ENCODE measurements at regions not wholly inside any gene's neighbourhood (a gene's known extent, or its start where the extent isn't known, plus 50 kb on each side); places are given as distances from the start of the nearest gene placed in this dataset.

- no peak for FAIRE-seq
- no peak for DNase-seq (ENCODE audit: extremely low spot score, insufficient read length, low read depth)
Observed at GRCh38 chr20:40497899-40498691, 190.9 kb downstream of the MAFB start.

DNA sequence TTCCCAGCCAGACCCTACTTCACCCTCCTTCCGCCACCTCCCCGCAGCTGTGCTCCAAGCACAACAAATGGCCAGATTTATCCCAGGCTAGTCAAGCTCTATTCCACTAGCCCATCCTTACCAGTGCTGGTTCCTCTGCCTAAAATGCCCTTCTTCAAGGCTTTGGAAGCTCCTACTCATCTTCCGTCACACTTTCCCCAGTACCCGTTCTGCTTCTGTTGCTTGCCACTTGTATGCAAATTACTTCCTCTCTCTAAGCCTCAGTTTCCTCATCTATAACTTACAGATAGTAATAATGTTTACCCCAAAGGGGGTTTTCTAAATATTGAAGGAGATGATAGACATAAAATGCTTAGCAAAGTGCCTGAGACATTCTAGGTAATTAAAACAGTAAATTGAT lies 193.1 kb downstream of the MAFB start:
- DNase-seq (ENCODE audit: extremely low spot score, insufficient read length, low read depth) (no peak), FAIRE-seq (no peak)

DNA sequence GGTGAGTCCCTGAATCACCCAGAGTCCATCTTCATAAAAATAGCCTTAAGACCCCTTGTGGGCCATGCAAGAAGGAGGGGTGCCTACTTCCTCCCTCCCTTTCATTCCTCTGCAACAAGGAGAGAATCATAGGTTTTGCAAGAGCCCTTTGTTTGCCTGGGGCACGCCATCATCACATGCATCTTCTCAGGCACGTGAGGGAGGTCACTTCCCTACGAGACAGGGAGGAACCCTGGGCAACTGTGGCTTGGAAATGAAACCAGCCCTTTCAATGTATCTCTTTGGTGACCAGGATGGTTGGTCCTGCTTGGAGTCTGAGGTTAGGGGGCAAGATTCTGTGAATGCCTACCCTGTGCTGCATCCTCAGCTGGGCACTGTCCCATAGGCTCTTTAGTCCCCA lies 194.8 kb downstream of the MAFB start:
- no peak for DNase-seq (ENCODE audit: extremely low spot score, insufficient read length, low read depth)
- FAIRE-seq = no peak

DNA sequence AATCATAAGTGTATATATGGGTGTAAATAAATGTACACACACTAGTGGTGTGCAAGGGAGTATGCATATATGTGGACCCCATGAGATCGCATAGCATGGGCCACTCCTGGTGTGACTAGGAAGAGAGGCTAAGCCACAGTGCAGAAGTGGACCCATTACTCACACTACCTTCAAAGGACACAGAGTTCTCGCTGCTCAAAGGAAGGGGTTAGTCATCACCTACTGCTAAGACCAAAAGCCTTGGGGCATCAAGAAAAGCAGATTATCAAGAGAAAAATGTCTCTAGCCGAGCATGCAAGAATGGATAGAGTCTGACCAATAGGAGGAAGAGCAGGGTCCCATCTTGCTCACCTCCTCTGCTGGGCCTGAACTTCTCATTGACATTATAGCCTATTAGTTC lies 195.5 kb downstream of the MAFB start:
- no peak for FAIRE-seq

DNA sequence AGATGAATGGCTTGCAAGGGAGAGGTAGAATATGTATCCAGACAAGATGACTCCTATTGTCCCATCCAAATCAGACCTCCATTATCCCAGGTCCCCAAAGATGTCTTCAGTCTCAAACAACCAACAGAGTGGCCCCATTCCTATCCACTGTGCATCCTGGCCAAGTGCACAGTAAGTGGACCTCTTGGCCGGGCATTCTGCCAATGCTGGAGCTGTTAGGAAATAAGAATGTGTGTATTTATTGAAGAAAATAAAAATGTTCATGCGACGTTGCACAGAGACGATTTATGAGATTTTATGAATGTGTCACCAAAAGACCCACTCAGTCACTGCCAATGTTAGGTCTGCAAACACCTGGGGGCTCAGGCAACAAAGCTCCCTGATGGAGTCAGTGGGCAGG lies 196.0 kb downstream of the MAFB start:
- no peak for FAIRE-seq
- no peak for DNase-seq (ENCODE audit: extremely low spot score, insufficient read length, low read depth)

More for the DNA sequence above, 195.5 kb downstream of the MAFB start:
- no peak for DNase-seq (ENCODE audit: extremely low spot score, insufficient read length, low read depth)

DNA sequence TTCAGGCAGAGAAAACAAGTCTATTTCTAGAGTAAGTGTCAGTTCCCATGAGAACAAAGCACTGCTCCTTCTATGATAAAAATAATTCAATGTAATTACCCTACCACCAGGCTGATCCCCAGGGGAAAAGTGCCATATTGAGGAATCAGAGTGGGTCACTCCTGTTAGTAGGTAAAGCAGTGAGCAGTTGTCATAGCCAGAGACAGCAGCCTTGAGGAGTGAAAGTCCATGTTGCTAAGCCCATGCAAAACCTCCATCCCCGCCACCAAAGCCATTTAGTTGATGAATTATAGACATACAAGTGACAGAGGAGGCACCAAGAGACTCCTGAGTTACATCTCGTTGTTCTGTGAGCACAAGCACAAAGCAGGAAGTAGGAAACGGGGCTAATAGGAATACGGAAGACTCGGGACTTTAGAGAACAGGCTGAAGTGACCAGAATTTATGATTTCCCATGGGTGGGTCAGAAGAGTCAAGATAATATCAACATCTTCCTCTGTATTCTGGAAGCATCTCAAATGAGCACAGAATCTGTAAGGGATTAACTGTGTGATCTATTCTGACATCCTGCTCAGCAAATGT lies 197.9 kb downstream of the MAFB start:
- DNase-seq (ENCODE audit: extremely low spot score, insufficient read length, low read depth) = no peak

GRCh38 chr20:40489886-40490285 lies 199.2 kb downstream of the MAFB start:
- DNase-seq (ENCODE audit: extremely low spot score, insufficient read length, low read depth) = no peak
- FAIRE-seq = no peak

More for the DNA sequence above, 197.9 kb downstream of the MAFB start:
- FAIRE-seq = peak; percentile 5

- DNase-seq (ENCODE audit: extremely low spot score, insufficient read length, low read depth) = no peak
Observed at GRCh38 chr20:40488401-40488800, 200.6 kb downstream of the MAFB start.

GRCh38 chr20:40486297-40486696 lies 202.7 kb downstream of the MAFB start:
- FAIRE-seq = no peak
- DNase-seq (ENCODE audit: extremely low spot score, insufficient read length, low read depth) = no peak

More at GRCh38 chr20:40488401-40488800, 200.6 kb downstream of the MAFB start:
- no peak for FAIRE-seq

DNA sequence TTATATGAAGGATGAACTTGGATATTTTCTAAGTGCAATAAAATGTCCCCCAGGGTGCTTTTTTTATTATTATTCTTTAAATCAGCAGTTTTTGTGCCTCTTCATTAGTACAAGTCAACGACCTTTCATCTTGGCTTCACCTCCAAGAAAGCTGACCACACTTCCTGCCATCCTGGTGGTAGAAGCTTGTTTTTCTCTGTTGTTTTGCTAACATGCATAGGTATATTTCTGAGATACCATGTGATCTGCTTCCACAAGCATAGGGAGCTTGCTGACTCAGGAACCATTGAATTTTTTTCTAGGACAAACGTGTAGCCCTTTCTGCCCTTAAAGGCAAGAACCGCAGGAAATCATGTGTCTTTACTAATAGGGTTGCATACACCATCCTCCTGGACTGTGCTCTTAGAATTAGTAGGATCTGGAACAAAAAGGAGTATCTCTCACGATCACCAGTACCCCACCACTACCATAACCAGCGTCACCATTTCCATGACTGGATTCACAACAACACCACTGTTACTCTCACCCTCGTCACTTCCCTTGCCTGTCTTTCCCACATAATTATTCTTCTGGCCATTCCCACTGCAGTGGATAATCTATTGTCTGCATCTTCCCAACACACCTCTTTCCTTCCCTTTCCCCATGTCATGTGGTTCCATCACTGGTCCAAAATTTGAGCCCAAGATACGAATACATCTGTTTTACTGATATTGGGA lies 207.1 kb downstream of the MAFB start:
- DNase-seq (ENCODE audit: extremely low spot score, insufficient read length, low read depth) (no peak), FAIRE-seq (no peak)

DNA sequence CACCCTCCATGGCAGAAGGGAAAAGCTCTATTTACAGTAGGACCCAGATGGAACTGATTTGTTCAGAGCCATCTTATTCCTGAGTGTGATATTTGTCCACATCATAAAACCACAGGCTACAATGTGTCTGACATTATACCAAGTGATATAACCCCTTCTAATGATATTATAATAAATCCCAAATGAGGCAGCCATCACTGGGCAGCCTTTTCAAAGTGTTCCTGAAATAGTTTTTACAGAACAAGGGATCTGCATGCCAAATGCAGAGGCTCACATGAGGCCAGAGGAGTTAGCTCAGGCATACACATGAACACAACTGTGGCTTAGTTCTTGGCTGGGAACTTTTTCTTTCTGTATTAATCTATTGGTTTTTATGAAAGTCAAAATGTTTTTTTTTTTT lies 207.7 kb downstream of the MAFB start:
- FAIRE-seq = no peak

GRCh38 chr20:40477805-40478204 lies 211.2 kb downstream of the MAFB start:
- no peak for DNase-seq (ENCODE audit: extremely low spot score, insufficient read length, low read depth)
- FAIRE-seq = no peak

More for the DNA sequence above, 207.7 kb downstream of the MAFB start:
- no peak for DNase-seq (ENCODE audit: extremely low spot score, insufficient read length, low read depth)

DNA sequence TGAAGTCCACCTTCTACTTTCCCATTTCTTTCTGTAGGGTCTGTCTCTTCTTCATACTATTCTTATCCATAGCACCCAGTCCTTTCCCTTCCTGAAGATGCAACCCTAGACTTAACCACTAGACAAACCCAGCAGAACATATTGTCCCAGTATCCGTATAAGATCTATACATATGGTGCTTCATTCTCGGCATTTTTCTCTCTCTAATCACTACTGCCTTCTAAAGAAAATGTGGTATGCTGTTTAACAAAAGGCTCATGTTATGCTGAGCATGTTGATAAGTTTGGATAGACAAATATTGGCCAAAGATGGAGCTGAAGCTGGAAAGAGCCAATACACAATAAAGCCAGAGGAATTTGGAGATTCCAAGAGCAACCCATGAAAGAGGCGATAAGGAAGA lies 212.6 kb downstream of the MAFB start:
- FAIRE-seq (no peak), DNase-seq (ENCODE audit: extremely low spot score, insufficient read length, low read depth) (no peak)

DNA sequence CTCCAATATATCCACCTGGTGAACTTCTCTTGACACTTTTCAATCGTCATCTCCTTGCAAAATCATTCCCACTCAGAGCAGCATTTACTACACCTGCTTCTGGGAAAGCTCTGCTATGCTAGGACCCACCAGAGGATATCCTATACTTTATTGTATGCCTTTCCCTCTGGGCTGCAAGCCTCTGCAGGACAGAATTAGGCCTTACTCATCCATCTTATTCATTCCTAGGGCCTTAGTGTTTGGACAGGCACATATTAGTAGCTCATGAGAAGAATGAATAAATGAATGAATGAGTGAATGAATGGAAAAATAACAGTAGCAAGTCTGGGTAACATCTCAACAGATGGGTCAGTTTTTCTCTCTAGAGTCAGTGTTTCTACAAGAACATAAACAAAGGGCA lies 216.1 kb downstream of the MAFB start:
- DNase-seq (ENCODE audit: extremely low spot score, insufficient read length, low read depth) = no peak
- FAIRE-seq = no peak

DNA sequence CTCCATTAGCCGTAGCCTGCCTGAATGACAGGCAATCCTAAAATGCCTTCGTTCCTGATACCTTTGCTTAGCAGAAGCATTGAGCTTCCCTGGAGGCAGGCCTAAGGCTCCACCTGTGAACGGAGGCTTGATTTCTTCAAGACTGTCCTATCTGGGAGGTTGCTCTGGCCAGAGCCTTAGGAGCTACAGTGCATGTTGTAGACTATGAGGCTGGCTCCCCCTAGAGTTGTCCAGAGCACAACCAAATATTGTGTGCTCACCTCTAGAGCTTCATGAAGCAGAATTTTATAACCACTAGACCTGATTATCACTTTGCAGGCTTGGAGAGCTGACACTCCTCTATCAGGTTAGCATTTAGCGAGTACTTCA lies 217.8 kb downstream of the MAFB start:
- DNase-seq (ENCODE audit: extremely low spot score, insufficient read length, low read depth) (no peak), FAIRE-seq (no peak)

DNA sequence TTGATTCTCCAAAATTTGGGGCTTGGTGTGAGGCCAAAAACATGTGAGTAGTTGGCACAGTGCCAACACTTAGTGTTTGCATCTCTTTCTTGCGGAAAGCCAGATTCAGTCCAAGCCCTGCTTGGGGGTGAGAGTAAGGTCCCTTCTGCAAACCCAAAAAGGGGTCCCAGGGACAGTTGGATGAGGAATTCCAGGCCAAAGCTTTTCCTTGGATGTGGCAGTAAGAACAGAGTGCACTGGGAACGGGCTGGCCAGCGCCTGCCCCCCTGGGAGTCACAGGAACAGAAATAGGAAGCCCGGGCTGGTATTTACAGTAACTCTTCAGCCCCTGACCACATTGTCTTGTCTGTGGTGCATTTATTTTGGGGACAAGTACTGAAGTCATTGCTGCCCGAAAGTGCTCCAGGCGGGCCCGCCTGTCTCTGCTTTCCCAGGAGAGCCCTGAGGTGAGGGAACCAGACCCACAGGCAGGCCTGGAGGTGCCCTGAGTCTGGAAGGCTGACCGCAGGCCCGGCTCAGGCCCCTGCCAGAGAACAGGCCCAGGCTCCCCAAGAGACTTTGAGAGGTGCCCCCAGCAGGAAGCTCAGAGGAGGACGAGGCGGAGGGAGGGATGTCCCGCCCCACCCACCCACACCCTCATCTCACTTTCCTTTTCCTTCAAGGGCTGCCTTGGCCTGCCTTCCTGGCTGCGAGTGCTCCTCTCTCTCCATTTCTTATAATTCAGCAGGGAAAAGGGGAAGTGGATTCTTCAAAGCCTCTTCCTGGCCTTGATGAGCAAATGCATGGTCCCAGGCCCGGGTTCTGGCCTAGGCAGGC lies 218.4 kb downstream of the MAFB start:
- DNase-seq (ENCODE audit: extremely low spot score, insufficient read length, low read depth) = no peak
- no peak for FAIRE-seq

DNA sequence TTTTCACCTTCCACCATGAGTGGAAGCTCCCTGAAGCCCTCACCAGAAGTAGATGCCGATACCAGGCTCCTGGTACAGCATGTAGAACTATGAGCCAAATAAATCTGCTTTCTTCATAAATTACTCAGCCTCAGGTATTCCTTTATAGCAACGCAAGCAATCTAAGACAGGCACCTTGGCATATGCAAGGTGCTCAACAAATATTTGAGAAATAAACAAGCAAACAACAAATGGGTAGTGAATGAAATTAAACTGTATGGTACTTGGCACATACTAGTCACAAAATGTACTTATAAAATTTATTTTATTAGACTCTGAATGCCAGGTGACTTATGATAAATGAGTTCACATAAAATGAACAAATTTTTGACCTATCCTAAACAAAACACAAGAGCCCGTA lies 220.3 kb downstream of the MAFB start:
- no peak for FAIRE-seq
- no peak for DNase-seq (ENCODE audit: extremely low spot score, insufficient read length, low read depth)

- DNase-seq (ENCODE audit: extremely low spot score, insufficient read length, low read depth) (no peak), FAIRE-seq (no peak)
Observed at GRCh38 chr20:40467703-40468411, 221.2 kb downstream of the MAFB start.

- FAIRE-seq = no peak
- DNase-seq (ENCODE audit: extremely low spot score, insufficient read length, low read depth) = no peak
Observed at GRCh38 chr20:40467067-40467466, 222.0 kb downstream of the MAFB start.

- DNase-seq (ENCODE audit: extremely low spot score, insufficient read length, low read depth) (no peak), FAIRE-seq (no peak)
Observed at GRCh38 chr20:40464731-40465208, 224.3 kb downstream of the MAFB start.

Data from GM18507 (cell line).